HG02623 (cell line): ENCODE measurements at regions not wholly inside any gene's neighbourhood (a gene's known extent, or its start where the extent isn't known, plus 50 kb on each side); places are given as distances from the start of the nearest gene placed in this dataset.
A peak's percentile ranks its signal among the peaks of the same experiment; 100 is the strongest.

Source experiments
- ATAC-seq: cut with Tn5 transposase; IDR thresholded peaks from one replicate; pipeline ENCODE4 v1.9.1; 2021; ENCODE audit warnings: moderate library complexity; ENCODE audit not compliant: unreplicated experiment

DNA sequence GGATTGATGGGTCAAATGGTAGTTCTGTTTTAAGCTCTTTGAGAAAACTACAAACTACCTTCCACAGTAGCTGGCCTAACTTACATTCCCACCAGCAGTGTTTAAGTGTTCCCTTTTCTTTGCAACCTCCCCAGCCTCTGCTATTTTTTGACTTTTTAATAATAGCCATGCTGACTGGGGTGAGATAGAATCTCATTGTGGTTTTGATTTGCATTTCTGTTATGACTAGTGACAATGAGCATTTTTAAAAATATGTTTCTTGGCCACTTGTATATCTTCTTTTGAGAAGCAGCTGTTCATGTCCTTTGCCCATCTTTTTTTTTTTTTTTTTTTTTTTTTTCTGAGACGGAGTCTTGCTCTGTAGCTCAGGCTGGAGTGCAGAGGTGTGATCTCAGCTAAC lies 155.2 kb upstream of the BMPER start:
- ATAC-seq: peak; percentile 85

DNA sequence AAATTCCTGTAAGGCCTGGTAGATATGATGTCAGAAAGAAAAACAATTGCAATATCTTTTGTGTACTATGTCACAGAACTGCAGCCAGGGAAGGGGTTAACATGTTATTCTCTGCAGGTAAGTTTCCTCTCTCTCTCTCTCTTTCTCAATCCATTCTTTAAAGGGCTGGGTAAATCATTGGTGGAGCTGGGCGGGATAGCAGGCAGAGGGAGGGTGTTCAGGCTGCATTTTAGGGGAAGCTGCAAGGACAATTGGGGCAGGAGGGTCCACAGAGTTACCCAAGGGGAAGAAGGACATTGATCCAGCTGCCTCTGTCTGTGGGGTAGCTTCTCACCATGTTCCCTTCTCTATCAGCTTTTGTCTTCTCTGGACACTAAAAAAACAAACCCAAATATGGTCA lies 153.9 kb upstream of the BMPER start:
- ATAC-seq: no peak

DNA sequence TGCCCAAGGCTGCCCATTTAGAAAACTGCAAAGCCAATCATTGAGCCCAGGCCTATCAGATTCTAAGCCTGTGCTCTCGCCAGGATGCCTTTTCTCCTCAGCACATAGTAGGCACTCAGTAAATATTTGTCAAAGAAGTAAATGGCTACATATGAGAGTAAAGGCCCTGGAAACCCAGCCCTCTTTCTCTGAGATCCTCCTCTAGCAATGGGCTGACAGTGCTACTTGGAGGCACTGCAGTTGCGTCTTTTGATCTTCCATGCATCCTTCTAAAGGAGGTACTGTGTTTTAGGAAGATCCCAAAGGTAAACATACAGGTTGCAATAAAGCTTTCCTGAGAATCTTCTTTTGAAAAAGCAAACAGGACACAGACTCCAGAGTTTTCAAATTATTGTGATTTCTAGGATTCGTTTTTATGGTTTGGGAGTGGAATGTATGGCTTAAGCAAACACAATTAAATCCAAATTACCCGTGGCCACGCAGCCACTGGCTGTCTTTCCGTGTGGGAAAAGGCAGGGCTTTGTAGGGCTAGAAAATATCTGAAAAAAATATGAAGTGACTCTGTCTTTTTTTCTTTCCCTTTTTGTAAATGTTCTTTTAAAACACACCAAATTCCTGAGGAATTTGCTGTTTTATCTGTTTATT lies 151.3 kb upstream of the BMPER start:
- no peak for ATAC-seq

DNA sequence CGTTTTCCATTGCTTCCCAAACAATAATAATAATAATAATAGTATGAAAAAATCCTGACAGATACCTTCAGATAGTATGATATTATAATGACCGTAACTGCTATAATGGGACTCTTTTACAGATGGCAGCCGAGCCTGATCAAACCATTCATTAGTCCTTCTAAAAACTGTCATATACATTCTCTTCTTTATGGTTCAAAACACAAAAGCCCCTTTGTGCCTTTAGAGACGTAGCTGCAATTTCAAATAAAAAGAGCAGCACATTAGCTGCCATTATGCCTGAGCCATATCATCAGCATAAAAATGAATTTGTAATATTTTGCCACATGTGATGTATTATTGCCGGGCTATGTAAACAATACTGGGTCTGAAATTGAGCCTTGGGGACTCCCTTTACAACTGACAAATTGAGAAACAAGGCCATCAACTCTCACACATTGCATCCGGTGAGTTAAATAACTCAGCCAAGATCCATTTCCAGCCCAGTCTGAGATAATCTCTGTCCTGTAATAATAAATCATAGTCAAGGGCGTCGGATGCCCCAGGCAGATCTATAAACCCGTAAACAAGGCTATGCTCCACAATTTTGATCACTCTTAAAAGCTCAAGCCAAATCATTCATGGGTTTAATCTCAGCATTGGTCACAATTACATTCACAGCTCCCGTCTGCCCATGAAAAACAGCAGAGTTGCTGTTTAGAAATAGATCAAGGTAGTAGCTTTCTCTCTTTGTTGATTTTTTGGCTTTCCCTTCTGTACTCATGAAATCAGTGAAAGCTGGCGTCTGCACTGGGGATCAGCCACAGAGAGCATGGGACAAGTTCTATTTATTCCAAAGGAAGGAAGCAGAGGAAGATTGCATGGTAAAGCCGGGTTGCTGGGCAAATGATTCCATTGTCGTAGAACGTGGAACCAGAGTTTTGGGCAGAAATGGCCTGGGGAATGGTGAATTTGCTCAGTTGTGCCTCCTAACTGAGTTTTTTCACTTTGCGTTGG lies 150.1 kb upstream of the BMPER start:
- ATAC-seq: no peak

DNA sequence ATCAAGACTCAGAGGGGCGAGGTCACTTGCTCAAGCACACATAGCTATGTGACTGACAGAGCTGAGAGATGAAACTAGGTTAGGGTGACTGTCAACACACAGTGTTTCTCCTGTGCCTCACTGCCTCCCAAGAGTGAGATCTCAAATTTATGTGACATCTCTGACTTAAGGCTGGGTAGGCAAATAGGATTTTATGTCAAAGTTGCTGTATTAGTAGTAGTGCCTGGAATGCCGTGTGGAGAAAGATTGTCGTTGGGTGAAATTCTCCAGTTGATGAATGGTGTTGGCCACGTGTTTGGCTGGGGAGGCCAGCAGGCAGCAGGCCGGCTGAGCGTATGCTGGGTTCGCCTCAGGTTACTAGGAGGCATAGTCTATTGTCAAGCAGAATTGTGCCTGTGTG lies 148.3 kb upstream of the BMPER start:
- ATAC-seq: no peak

DNA sequence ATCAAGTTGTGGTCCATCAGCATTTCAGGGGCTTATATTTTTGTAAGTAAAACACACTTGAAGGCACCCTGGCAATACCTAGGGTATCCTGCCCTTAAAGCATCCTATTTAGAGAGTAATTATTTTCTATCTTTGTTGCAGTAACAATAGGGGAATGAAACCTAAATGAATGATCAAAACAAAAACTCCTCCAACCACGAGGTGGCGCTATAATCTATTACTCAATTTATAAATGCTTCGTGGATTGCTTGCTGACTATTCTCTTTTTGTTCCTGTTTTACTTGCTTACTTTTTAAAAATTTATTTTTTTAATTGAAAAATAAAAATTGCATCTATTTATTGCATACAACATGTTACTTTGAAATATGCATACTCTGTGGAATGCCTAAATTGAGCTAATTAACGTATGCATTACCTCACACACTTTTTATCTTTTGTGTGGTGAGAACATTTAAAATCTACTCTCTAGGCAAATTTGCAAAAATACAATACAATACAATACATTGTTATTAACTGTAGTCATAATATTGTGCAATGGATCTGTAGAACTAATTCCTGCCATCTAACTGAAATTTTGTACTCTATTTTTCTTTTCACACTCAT lies 147.7 kb upstream of the BMPER start:
- ATAC-seq: no peak

DNA sequence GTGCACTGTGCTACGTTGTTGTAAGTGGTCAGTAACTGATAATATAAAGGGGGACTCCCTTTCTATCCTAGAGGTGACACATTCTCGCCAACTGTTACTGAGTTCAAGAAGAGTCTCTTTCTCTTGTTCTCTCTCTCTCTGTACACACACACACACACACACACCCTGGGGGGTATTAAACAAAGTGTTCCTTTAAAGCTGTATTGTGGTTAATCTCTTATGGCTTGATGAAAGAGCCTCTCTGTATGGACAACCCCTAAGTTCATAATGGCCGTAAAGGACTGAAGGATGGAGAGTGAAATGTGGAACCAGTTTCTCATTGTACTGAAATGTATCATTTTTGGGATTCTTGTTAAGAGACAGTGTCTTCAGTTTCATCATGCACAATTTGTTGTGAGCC lies 145.2 kb upstream of the BMPER start:
- ATAC-seq: no peak

DNA sequence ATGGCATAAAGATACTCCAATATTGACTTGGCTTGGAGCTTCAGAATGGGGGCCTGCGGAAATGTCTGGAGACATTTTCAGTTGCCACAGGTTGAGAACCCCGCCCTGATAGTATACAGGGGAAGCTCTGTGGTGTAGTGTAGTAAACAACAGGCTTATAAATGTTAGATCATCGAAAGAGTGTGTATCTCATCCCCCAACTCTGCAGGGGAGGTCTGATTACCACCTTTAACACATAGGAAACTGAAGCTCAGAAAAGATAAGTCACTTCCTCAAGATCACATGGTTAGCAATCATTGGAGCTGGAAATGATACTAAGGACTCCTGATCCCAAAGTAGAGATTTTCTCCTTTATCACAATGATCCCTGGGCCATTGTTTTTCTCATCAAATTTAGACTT lies 144.5 kb upstream of the BMPER start:
- ATAC-seq: no peak

DNA sequence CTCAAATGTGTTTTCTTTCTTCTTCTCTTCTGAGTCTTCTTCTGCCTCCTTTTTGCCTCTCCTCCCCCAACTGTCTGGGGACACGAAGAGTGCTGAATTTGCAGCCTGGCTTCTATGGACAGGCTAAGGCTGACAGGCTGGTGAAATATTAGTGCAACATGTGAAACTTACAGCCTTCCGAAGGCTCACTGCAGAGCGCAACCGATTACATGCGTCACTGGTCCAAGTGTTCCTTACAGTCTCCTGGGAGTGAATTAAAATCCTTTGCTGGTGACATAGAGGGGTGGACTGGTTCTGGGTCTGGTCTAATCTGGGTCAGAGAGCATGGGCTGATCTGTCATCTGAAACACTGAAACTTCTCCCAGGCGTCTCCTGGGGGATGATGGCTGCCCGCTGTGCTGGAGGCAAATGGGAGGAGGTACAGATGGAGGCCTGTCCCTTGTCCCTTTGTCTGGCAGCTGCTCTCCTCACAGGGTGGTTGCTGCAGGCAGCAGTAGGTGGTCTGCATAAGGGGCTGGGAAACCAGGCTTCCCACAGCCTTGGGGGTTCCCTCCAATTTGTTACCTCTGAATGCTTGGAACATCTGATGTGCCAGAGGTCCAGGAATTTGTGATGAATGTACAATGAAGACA lies 143.8 kb upstream of the BMPER start:
- no peak for ATAC-seq

DNA sequence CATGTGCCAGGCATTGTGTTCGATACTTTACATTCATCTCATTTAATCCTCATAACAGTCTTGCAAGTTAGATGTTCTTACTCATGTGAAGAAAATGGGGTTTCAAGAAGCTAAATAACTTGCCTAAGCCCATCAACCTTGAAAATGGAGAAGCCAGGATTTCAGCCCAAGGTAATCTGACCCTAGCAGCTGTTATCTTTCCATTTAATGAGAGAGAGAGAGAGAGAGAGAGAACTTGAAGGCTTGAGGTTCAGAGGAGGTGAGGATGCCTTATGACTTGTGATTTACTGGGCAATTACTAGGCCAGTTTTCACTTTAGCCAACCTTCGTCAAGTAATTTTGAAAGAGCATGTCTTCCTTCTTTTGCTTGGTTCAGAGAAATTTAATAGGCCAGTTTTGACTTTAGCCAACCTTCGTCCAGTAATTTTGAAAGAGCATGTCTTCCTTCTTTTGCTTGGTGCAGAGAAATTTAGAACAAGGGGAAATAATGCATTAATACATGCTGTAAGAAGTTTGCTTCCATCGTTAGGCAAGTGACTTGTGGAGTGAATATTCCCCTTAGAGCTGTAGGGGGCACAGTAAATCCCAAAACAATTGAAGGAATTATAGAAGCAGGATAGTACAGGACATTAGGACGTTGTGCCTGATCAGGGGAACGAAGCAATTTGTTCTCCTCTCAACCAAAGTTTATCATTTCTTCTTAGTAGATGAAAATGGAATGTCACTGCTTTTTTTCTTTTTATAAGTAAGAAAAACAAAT lies 143.0 kb upstream of the BMPER start:
- ATAC-seq: no peak

DNA sequence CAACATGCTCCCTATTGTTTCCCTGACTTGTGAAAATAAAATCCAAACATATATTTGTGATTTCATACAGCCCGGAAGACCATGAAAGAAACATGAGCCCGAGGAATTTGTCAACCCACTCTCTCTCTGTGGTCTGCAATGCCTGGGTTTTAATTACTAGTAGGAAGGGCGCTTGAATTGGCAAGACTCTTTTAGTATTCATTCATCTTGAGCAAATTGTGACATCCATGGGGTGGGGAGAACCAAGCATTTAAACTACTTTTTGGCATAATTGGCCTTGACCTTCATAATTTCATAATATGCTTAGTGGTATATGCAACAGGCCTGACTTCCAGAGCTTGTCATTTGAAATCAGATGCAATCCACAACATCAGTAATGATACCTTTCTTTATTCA lies 142.4 kb upstream of the BMPER start:
- ATAC-seq: no peak

DNA sequence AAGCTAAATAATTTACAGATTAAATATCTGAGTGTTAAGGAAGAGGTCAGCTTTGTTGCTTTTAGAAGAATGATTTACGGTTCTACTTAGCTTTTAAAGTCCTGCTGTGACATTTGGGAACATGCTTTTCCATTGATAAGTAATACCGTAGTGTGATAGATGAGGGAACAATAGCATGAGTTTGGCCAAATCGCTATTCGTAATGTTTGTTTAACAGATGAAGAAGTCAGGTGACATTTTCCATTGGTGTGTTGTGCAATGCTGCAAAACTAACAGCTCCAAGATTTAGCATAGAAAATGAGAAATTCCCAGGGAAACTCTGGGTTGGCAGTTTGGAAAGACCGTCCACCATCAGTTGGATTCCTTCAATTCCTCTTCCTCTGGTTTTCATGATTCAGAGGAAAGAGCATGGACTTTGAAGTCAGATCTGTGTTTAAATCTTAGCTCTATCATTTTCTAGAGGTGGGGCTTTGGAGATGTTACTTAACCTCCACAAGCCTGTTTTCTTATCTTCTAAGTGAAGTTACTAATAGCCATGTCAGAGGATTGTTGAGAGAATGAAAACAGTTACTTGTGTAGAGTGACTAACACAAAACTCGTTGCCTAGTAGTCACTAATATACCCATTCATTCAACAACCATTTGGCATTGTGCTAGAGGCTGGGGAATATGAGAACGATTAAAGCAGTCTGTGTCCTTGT lies 140.4 kb upstream of the BMPER start:
- ATAC-seq: no peak

DNA sequence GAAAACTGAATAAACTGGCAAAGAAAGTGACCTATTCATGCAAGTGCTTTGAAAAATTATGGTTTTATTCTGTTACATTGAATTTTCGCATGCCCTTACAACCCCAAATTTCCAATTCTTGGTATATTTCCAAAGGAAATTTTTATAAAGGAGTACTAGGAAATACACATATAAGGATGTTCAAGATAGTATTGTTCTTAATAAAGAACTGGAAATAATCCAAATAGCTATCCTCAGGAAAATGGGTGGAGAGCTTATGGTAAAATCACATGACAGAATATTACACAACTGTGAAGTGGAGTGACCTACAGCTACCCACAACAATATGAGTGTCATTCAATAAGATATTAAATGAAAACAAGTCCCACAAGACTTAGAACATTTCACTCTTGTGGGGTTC lies 138.9 kb upstream of the BMPER start:
- ATAC-seq: no peak

DNA sequence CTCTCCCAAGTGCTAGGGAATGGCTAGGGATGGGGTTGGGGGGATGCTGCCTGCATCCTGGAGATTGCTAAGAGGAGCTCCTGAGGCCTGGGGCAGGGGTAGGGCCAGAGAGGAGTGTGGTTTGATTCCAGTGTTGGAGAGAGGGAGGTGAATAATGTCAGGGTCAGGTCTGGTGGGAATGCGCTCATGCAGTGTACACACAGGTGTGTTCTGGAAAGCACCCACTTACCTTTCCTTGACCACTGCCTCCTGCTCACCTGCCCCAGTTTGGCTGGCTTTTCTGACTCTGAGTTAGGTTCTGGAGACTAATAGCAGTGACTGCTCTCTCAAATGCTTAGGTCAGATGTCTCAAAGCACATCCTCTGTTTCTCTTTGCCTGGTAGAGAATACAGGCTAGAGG lies 135.4 kb upstream of the BMPER start:
- ATAC-seq: no peak

DNA sequence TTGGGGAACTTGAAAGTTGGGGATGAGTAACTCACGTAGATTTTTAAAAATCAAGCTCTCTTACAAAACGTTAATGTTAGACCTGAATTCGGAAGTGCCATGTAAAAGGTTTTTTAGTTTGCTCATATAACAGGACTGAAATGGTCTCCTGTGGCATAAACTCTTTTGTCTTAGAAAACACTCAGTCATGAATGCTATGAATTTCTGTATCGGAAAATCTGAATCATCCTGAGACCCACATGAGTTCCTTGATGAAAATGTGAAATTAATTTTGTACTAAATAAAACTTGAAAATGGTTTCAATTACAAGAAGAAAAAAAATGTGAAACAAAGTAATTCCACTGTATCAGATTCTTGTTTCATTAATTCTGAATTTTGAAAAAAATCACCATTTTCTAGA lies 134.8 kb upstream of the BMPER start:
- no peak for ATAC-seq

DNA sequence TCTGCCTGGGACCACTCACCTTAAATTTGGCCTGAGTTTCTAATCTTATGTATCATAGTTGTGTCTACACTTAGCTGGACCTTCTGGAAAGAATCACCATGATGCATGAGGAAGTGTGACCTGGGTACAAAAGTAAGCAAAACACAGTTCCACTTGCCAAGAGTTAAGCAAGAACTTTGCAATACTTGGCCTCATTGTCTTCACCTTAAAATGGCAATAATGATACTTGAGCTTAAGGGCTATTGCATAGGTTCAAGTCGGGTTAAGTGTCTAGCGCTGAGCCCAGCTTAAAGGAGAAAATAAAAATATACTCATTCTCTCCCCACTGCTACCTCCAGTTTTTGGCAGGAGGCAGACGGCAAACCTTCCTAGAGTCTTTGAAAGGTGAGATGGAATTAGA lies 133.9 kb upstream of the BMPER start:
- ATAC-seq: no peak

DNA sequence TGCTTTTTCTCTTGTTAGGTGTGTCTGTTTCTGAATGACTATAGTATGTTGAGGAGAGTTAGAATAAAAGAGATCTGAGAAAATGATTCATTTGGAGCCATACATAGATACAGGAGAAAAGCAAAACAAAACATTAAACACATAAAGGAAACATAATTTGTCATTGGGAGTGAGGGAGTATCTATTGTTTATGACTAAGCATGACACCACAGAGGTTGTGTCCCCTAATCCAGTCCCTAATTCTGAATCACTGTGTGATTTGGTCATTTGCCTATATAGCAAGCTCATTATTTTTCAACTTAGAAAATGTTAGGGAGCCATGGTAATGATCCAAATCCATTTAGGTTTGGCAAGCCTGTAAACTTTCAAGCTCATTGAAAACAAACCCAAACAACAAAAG lies 132.3 kb upstream of the BMPER start:
- no peak for ATAC-seq

DNA sequence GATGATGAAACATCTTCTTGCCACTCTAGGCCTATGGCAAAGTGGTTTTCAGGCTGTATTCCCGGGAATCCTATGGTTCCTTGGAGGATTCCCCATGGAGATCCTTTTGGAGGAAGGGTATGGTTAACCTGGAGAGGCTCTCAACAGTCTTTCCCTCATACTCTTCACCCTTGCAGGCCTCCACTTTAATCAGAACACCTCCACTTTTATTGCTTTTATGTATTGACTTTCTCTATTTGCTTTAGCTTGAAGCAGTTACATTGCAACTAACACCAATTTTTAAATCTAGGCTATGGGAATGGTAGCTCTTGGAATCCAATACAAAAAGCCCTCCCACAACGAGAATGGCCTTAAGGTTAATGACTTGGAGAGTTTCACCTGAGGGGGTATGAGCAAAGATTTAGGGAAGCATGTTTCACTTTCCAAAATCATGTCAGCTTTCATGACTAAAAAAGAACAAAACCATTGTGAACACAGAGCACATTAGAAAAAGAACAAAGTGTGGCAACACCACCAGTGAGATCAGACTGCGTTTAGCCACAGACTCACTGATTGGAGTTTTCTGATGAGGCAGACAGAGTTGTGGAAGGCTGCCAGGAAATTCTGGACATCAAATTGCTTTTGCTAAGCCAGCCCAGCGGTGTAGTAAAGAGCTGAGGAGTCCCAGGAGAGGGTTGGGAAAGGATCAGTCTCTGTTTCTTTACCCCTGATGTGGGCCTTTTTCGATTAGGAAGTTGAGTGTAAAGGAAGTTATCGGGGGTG lies 130.4 kb upstream of the BMPER start:
- ATAC-seq: no peak

DNA sequence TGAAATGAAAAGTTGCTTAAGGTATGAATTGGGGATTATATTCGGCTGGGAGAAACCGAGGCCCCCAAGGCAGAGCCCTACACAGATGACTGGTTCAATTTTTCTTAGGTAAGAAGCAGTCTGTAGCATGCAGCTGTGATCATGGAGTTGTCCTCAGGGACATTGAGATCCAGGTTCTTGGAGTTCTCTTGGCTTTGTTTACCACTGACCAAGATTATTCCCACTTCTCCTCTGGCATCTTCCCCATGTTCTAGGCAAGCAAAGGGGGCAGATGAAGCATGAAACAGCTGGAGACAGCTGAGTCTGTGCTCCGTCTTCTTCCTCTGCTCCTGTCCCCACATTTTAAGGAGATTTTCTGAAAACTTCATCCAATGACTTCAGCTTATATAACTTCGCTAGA lies 129.5 kb upstream of the BMPER start:
- no peak for ATAC-seq

DNA sequence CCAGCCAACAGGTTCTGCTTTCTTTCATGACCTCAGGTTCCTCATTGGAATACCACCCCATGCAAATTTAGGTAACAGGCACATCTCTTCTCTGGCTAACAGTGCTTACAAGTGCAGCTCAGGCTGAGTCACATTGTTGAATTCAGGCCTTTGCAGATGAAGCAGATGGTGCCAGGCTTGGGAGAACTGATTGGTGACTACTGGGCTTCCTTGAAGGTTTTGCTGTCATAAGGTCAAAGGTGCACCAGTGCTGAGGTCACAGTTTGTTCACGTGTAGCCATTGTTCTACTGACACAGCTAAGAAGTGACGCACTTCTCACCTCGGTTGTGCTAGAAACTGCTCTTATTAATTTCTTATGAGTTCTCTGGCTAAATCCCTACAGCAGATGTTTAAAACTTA lies 128.6 kb upstream of the BMPER start:
- ATAC-seq: no peak
